ENCODE measurements at regions not wholly inside any gene's neighbourhood (a gene's known extent, or its start where the extent isn't known, plus 50 kb on each side); places are given as distances from the start of the nearest gene placed in this dataset.

GRCh38 chr4:28209371-28209924, 1348.8 kb downstream of the STIM2 start:
- TF ChIP-seq POLR2A (IDR thresholded peaks at IDR 0.05) (no peak), CTCF (IDR thresholded peaks at IDR 0.05) (no peak)

All from tibial nerve (tissue), 3 donors.